ENCODE measurements at regions not wholly inside any gene's neighbourhood (a gene's known extent, or its start where the extent isn't known, plus 50 kb on each side); places are given as distances from the start of the nearest gene placed in this dataset.
A peak's percentile ranks its signal among the peaks of the same experiment; 100 is the strongest.

GRCh38 chr9:88657893-88658292, 122.9 kb downstream of the NXNL2 start:
- no peak for DNase-seq (ENCODE audit: low read depth)
- no peak for TF ChIP-seq CTCF (IDR thresholded peaks at IDR 0.05; ENCODE audit: insufficient read depth, low read depth, low read length, missing control alignments)
- H3K4me3 ChIP-seq (ENCODE audit: low read depth, low read length) = no peak overlapping the region

GRCh38 chr9:88658311-88658822, 123.4 kb downstream of the NXNL2 start:
- no peak overlapping the region for H3K4me3 ChIP-seq (ENCODE audit: low read depth, low read length)
- no peak for DNase-seq (ENCODE audit: low read depth)
- no peak for TF ChIP-seq CTCF (IDR thresholded peaks at IDR 0.05; ENCODE audit: insufficient read depth, low read depth, low read length, missing control alignments)

- no peak for TF ChIP-seq CTCF (IDR thresholded peaks at IDR 0.05; ENCODE audit: insufficient read depth, low read depth, low read length, missing control alignments)
- DNase-seq (ENCODE audit: low read depth) = no peak
- no peak overlapping the region for H3K4me3 ChIP-seq (ENCODE audit: low read depth, low read length)
Observed at GRCh38 chr9:88659126-88659525, 124.1 kb downstream of the NXNL2 start.

GRCh38 chr9:88660611-88661010, 125.6 kb downstream of the NXNL2 start:
- peak; percentile 33 for TF ChIP-seq CTCF (IDR thresholded peaks at IDR 0.05; ENCODE audit: insufficient read depth, low read depth, low read length, missing control alignments)
- H3K4me3 ChIP-seq (ENCODE audit: low read depth, low read length) = no peak overlapping the region
- peak; percentile 36 for DNase-seq (ENCODE audit: low read depth)

GRCh38 chr9:88661759-88662158, 126.8 kb downstream of the NXNL2 start:
- H3K4me3 ChIP-seq (ENCODE audit: low read depth, low read length) = no peak overlapping the region
- DNase-seq (ENCODE audit: low read depth) = no peak
- TF ChIP-seq CTCF (IDR thresholded peaks at IDR 0.05; ENCODE audit: insufficient read depth, low read depth, low read length, missing control alignments) = no peak

GRCh38 chr9:88663771-88664419, 128.9 kb downstream of the NXNL2 start:
- H3K4me3 ChIP-seq (ENCODE audit: low read depth, low read length) = no peak overlapping the region
- no peak for DNase-seq (ENCODE audit: low read depth)
- TF ChIP-seq CTCF (IDR thresholded peaks at IDR 0.05; ENCODE audit: insufficient read depth, low read depth, low read length, missing control alignments) = no peak

GRCh38 chr9:88664773-88665172, 129.8 kb downstream of the NXNL2 start:
- no peak for DNase-seq (ENCODE audit: low read depth)
- H3K4me3 ChIP-seq (ENCODE audit: low read depth, low read length) = no peak overlapping the region
- no peak for TF ChIP-seq CTCF (IDR thresholded peaks at IDR 0.05; ENCODE audit: insufficient read depth, low read depth, low read length, missing control alignments)

All from GM12865 (cell line).